ENCODE measurements at regions not wholly inside any gene's neighbourhood (a gene's known extent, or its start where the extent isn't known, plus 50 kb on each side); places are given as distances from the start of the nearest gene placed in this dataset.
"Not testable (repeated sequence)": the region's sequence is repeated elsewhere in the genome, so short reads cannot be mapped to it uniquely, and the experiment has no call there.

DNA sequence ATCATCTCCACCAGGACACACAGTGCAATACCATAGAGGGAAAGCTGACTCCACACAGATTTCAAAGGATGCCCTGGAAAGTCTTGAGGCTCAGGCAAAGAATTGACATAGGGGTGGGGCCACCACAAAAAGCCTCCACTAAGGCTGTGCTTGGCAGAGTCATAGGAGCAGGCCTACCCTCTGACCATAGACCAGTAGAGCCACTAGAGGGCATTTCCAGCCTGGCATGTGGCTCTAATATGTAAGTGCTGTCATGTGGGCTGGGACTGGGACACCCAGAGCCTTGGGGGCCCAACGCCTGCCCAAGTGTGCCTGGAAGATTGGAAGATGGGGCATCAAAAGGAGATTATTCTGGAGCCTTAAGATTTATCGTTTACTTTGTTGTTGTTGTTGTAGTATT is 726.0 kb downstream of the DNAH5 start:
- peak; percentile 10 for DNase-seq (ENCODE audit: low spot score)

DNA sequence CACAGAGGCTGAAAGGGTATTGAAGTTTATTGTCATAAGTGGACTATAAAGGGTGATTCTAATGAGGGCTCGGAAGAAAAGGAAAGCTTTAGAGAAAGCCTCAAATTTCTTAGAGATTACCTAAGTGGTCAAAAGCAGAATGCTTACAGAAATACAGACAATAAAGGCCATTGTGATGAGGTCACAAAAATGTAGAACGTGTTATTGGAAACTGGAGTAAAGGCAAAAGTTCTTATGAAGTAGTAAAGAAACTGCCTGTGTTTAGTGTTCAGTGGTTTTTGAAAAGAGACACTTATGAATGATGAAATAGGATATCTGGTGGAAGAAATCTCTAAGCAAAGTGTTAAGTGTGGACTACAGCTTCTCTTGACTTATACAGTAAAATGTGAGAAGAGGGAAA is 726.9 kb downstream of the DNAH5 start:
- DNase-seq (ENCODE audit: low spot score): no peak

DNA sequence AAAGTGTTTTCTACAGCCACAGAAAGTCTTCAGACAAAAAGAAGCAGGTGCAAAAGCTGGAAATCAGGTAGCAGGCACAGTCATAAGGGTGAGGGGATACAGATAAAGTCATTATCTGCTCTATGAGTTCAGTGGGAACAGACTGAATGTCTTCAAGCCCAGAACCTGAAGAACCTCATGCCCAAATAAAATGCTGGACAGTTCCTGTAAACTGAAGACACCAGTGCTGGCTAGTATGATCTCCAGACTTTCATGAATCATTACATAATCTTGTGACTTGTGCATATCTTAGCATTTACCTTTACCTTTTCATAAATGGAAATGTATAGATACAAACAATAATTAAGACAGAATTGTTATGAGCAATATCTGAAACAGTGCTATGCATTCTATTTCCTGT is 728.7 kb downstream of the DNAH5 start:
- DNase-seq (ENCODE audit: low spot score): no peak

DNA sequence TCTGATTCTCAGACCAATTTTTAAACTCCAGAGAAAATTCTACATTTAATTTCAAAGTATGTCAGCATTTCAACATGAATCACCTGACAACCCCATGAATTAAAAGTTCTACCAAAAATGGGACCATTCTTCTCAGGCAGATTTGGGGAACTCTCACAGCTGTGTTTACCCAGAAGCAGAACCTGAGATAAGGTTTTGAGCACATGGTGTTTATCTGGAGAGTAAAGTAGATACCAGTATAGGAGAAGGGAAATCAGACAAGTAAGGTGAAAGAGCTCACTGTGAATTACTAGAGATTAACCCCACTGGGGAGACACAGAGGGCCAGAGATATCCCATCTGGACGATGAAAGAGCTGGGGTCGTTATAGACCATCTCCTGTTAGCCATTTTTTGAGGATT is 729.1 kb downstream of the DNAH5 start:
- no peak for DNase-seq (ENCODE audit: low spot score)

DNA sequence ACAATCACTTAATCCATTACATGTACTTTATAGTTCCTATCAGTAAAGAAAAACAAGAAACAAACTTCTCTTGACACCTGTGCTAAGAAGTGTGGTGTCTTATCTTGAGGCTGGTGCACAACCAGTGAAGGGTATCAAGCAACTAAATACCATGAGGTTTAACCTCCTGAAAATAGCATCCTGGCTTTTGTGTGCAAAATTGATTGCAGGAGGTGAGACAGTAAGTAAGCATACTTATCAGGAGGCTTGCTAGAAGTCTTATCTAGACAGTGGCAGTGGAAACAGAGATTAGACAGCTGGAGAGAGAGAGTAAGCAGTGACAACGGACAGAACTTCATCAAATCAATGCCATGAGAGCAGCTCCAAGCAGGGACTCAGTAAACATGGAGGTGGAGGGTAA is 730.3 kb downstream of the DNAH5 start:
- no peak for DNase-seq (ENCODE audit: low spot score)

DNA sequence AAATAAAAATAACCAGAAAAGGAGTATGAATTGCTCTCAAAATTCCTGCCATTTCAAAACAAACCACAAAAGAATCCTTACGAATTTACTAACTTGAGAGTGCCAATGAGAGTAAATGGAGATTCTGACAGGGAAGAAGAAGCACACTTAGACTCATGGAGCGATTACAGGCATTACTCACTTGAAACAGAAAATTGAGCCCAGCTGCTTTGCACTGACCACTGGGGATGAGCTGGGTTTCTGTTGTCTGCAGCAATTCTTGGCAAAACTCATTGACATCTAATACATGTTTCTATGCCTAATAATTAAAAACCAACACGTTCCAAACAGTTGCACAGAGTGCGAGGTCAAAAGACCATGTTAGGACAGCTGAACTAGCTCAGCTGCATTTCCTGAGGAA is 731.6 kb downstream of the DNAH5 start:
- DNase-seq (ENCODE audit: low spot score): no peak

GRCh38 chr5:13211064-13211463 is 733.4 kb downstream of the DNAH5 start:
- DNase-seq (ENCODE audit: low spot score): no peak

GRCh38 chr5:13207112-13207511 is 737.4 kb downstream of the DNAH5 start:
- no peak for DNase-seq (ENCODE audit: low spot score)

GRCh38 chr5:13201022-13201421 is 743.5 kb downstream of the DNAH5 start:
- DNase-seq (ENCODE audit: low spot score): no peak

GRCh38 chr5:13198226-13198625 is 746.3 kb downstream of the DNAH5 start:
- DNase-seq (ENCODE audit: low spot score): not testable (repeated sequence)

- no peak for DNase-seq (ENCODE audit: low spot score)
These were observed 755.0 kb downstream of the DNAH5 start for GRCh38 chr5:13189532-13189931.

DNA sequence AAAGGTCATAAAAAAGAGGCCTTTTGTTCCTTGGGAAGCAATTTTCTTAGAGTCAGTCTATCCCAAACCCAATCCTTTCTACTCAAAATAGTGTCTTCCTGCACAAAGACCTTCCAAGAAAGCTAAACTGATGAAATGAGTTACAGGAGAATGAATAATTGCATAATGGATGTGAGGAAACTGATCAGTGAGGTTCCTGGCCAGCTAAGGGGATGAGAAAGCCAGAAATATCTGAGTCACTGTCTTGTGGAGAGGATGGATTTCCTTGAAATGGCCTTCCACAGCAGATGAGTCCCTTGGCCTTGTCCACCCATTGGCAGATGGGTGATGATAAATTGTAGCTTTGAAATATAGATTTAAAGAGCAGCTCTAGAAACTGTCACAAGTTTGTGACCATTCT is 756.1 kb downstream of the DNAH5 start:
- DNase-seq (ENCODE audit: low spot score): no peak

GRCh38 chr5:13187186-13187585 is 757.3 kb downstream of the DNAH5 start:
- DNase-seq (ENCODE audit: low spot score): no peak

- DNase-seq (ENCODE audit: low spot score): no peak
These were observed 758.3 kb downstream of the DNAH5 start for GRCh38 chr5:13186177-13186576.

GRCh38 chr5:13179407-13180087 is 764.9 kb downstream of the DNAH5 start:
- no peak for DNase-seq (ENCODE audit: low spot score)

DNA sequence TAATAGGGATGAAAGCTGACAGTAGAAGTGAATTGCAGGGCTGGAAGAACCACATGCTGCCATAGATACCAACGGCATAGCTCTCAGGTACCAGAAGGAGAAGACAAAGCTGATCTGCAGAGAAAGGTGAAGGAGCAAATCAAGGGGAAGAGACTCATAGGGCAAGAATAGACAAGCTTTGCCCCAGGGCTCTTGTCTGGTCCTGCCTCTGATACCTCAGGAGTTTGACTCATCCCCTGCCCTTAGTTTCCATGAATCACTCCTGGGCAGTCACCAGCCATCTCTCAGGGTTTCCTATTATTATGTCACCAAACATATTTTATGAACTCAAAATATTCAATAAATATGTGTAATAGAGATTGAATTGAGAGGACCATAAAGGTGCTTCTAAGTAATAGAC is 800.9 kb downstream of the DNAH5 start:
- no peak for DNase-seq (ENCODE audit: low spot score)

DNA sequence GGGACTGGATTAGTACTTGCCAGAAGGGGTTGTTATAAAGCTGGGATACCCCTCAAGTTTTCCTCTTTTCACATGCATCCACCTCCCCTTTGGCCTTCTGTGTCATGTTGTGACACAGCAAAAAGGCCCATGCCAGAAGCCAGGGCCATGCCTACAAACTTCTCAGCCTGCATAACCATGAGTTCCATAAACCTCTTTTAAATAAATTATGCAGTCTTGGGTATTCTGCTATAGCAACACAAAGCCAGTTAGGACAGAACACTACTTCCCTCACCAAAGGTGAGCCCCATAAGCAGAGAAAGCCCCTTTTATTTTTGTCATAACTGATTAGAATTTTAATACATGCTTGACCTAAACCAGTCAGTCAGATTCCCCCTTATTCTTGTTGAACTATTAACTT is 801.3 kb downstream of the DNAH5 start:
- DNase-seq (ENCODE audit: low spot score): no peak

DNA sequence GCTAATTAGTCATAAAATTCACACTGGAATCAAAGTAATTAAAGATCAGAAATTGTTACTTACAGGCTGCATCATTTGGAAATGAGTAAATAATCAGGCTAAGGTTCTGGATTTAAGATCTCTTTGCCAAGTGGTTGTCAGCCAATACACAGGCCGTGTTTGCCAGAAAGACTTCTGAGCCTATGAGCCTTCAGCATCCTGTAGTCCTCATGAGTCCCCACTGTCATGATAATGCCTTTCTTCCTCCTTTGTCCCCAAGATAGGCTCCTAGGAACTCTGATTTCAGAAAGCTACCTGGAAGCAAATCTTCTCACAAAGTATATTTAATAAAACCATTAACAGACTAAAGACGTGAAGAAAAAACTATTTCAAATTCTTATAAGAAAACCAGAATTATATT is 810.5 kb downstream of the DNAH5 start:
- DNase-seq (ENCODE audit: low spot score): no peak

- no peak for DNase-seq (ENCODE audit: low spot score)
These were observed 829.0 kb downstream of the DNAH5 start for GRCh38 chr5:13115476-13115875.

- no peak for DNase-seq (ENCODE audit: low spot score)
These were observed 836.2 kb downstream of the DNAH5 start for GRCh38 chr5:13108265-13108664.

DNA sequence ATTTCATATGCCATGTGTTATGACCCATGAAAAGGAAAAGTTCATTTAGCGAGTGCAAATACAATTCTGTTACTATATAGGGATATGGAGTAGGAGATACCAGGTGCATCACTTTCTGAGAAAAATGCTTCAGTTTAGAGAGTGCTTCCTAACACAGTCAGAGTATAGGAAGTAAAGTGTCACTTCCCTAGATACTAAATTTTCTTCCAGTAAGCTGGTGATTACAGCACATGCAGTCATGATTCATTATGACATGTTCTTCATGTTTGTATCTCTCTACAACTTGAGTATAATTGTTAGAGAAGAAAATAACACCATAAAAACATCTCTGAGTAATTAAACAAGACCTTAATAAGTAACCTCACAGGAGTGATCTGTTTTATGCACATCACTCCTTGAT is 837.0 kb downstream of the DNAH5 start:
- DNase-seq (ENCODE audit: low spot score): no peak

DNA sequence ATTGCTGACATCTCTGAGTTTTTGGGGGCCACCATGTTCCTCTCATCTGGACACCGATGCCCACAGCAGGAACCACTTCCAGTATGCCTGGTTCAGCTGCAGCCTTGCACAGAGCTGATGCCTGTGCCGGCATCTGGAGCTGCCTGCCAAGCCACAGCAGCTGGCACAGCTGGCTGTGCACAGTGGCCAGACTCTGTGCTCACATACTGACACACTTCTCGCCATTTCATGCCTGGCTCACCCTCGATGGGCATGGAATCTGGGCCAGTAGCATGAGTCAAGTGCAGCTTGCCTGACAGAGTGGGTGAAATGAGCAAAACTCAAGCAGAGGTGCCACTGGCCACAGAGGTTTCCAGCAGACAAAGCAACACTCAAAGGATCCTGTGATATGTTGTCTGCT is 863.4 kb downstream of the DNAH5 start:
- DNase-seq (ENCODE audit: low spot score): no peak

DNA sequence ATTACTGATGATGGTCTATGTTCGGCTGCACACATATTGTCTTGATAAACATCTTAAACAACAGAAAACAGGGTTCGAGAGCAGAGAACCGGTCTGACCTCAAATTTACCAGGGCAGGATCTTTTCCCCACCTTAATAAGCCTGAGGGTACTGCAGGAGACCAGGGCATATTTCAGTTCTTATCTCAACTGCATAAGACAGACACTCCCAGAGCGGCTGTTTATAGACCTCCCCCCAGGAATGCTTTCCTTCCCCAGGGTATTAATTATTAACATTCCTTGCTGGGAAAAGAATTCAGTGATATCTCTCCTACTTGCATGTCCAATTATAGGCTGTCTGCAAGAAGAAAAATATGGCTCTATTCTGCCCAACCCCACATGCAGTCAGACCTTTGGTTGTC is 871.6 kb downstream of the DNAH5 start:
- DNase-seq (ENCODE audit: low spot score): not testable (repeated sequence)

- no peak for DNase-seq (ENCODE audit: low spot score)
These were observed 881.4 kb downstream of the DNAH5 start for GRCh38 chr5:13063088-13063487.

Measured in HuH-7 (cell line).